Smooth muscle cell (in vitro differentiated cells): ENCODE measurements at regions not wholly inside any gene's neighbourhood (a gene's known extent, or its start where the extent isn't known, plus 50 kb on each side); places are given as distances from the start of the nearest gene placed in this dataset.

Experiments
- DNase-seq: peaks from one replicate; lab custom pipeline; 2025; ENCODE audit not compliant: unreplicated experiment; lab: John Stamatoyannopoulos, UW
- H2AFZ ChIP-seq: fragments of 200-600 bp; sonication (generic); 2 replicates; pipeline ENCODE4 v1.6.0; 2016; ENCODE audit warnings: antibody characterized with exemption, low read depth, mild to moderate bottlenecking
- H3F3A ChIP-seq: fragments of 200-600 bp; sonication (generic); 2 replicates; pipeline ENCODE4 v1.6.0; 2017; ENCODE audit warnings: antibody characterized with exemption, low read depth
- H3K27ac ChIP-seq: fragments of 200-600 bp; sonication (generic); 2 replicates; pipeline ENCODE4 v1.5.1; 2016; ENCODE audit warnings: low read depth, mild to moderate bottlenecking
- H3K27me3 ChIP-seq: fragments of 200-600 bp; sonication (generic); 2 replicates; pipeline ENCODE4 v1.6.1; 2016; ENCODE audit warnings: low read depth, mild to moderate bottlenecking
- H3K36me3 ChIP-seq: fragments of 200-600 bp; sonication (generic); 2 replicates; pipeline ENCODE4 v1.5.1; 2016; ENCODE audit warnings: low read depth
- H3K4me1 ChIP-seq: fragments of 200-600 bp; sonication (generic); 2 replicates; pipeline ENCODE4 v1.5.1; 2016; ENCODE audit warnings: low read depth
- H3K4me2 ChIP-seq: fragments of 200-600 bp; sonication (generic); 2 replicates; pipeline ENCODE4 v1.6.0; 2016; ENCODE audit warnings: mild to moderate bottlenecking
- H3K4me3 ChIP-seq: fragments of 200-600 bp; sonication (generic); 2 replicates; pipeline ENCODE4 v1.5.1; 2016; ENCODE audit warnings: mild to moderate bottlenecking
- H3K79me2 ChIP-seq: fragments of 200-600 bp; sonication (generic); 2 replicates; pipeline ENCODE4 v1.6.0; 2016; ENCODE audit warnings: low read depth, mild to moderate bottlenecking
- H3K9ac ChIP-seq: fragments of 200-600 bp; sonication (generic); 2 replicates; pipeline ENCODE4 v1.6.0; 2016; ENCODE audit warnings: low read depth
- H3K9me3 ChIP-seq: fragments of 200-600 bp; sonication (generic); replicated peaks from 2 replicates; pipeline ENCODE4 v1.5.1; 2016; ENCODE audit warnings: low read depth
- H4K20me1 ChIP-seq: fragments of 200-600 bp; sonication (generic); 2 replicates; pipeline ENCODE4 v1.6.0; 2016; ENCODE audit warnings: low read depth
- CTCF ChIP-seq: fragments of 200-600 bp; sonication (generic); IDR thresholded peaks from 2 replicates; pipeline ENCODE4 v1.5.1; 2017; ENCODE audit warnings: borderline replicate concordance, mild to moderate bottlenecking, antibody characterized with exemption; ENCODE audit not compliant: insufficient read depth, poor library complexity, severe bottlenecking
- WGBS: methylation state at CpG from one replicate; pipeline ENCODE4 v1.1.7; 2016; ENCODE audit warnings: low lambda C conversion rate; 5-methylcytosine and 5-hydroxymethylcytosine counted together

GRCh38 chr1:30258876-30259275, 464.5 kb downstream of the MATN1 start:
- H3K79me2 ChIP-seq: no peaks in the 10 kb centered on the region
- no peaks in the 10 kb centered on the region for H3K4me1 ChIP-seq
- no peaks in the 10 kb centered on the region for H3K36me3 ChIP-seq
- no peaks in the 10 kb centered on the region for H3K9me3 ChIP-seq
- 44% methylated on average over 4 of the region's 4 CpGs for WGBS
- no peak overlapping the region for H3K4me2 ChIP-seq
- no peak overlapping the region for H3K4me3 ChIP-seq
- H3K27me3 ChIP-seq: peaks cover 24% of the 10 kb centered on the region
- H4K20me1 ChIP-seq: no peaks in the 10 kb centered on the region
- no peak for TF ChIP-seq CTCF
- no peak overlapping the region for H3K9ac ChIP-seq
- H3F3A ChIP-seq: no peaks in the 10 kb centered on the region
- no peak for DNase-seq
- H2AFZ ChIP-seq: no peak overlapping the region
- no peak overlapping the region for H3K27ac ChIP-seq

GRCh38 chr1:30258471-30258870, 464.9 kb downstream of the MATN1 start:
- Histone ChIP-seq H4K20me1 (no peaks in the 10 kb centered on the region), H3K4me1 (no peaks in the 10 kb centered on the region), H3K9me3 (no peaks in the 10 kb centered on the region), H3K27me3 (peaks cover 24% of the 10 kb centered on the region), H3F3A (no peaks in the 10 kb centered on the region), H3K27ac (no peak overlapping the region), H3K36me3 (no peaks in the 10 kb centered on the region), H3K9ac (no peak overlapping the region), H3K4me3 (no peak overlapping the region), H3K4me2 (no peak overlapping the region), H2AFZ (no peak overlapping the region), H3K79me2 (no peaks in the 10 kb centered on the region)
- DNase-seq: no peak
- 95% methylated on average over 6 of the region's 6 CpGs for WGBS
- no peak for TF ChIP-seq CTCF

GRCh38 chr1:30257742-30258380, 465.5 kb downstream of the MATN1 start:
- no peaks in the 10 kb centered on the region for H4K20me1 ChIP-seq
- H3K27ac ChIP-seq: no peak overlapping the region
- no peaks in the 10 kb centered on the region for H3K9me3 ChIP-seq
- no peaks in the 10 kb centered on the region for H3F3A ChIP-seq
- no peak overlapping the region for H3K4me2 ChIP-seq
- 93% methylated on average over 14 of the region's 14 CpGs for WGBS
- no peaks in the 10 kb centered on the region for H3K36me3 ChIP-seq
- no peak for DNase-seq
- no peaks in the 10 kb centered on the region for H3K4me1 ChIP-seq
- no peak for TF ChIP-seq CTCF
- no peak overlapping the region for H2AFZ ChIP-seq
- no peaks in the 10 kb centered on the region for H3K79me2 ChIP-seq
- no peak overlapping the region for H3K9ac ChIP-seq
- no peak overlapping the region for H3K4me3 ChIP-seq
- H3K27me3 ChIP-seq: peaks cover 24% of the 10 kb centered on the region

- no peak overlapping the region for H2AFZ ChIP-seq
- no peaks in the 10 kb centered on the region for H3K9me3 ChIP-seq
- no peaks in the 10 kb centered on the region for H3F3A ChIP-seq
- H3K4me1 ChIP-seq: no peaks in the 10 kb centered on the region
- H3K27ac ChIP-seq: no peak overlapping the region
- H4K20me1 ChIP-seq: no peaks in the 10 kb centered on the region
- H3K27me3 ChIP-seq: peaks cover 24% of the 10 kb centered on the region
- no peak overlapping the region for H3K4me3 ChIP-seq
- no peaks in the 10 kb centered on the region for H3K79me2 ChIP-seq
- no peak overlapping the region for H3K4me2 ChIP-seq
- no peaks in the 10 kb centered on the region for H3K36me3 ChIP-seq
- WGBS: 92% methylated on average over 1 of the region's 1 CpG
- no peak for DNase-seq
- H3K9ac ChIP-seq: no peak overlapping the region
- no peak for TF ChIP-seq CTCF
These were observed 466.1 kb downstream of the MATN1 start for GRCh38 chr1:30257322-30257721.
